Ammon's horn (tissue), 1 donor: ENCODE measurements at regions not wholly inside any gene's neighbourhood (a gene's known extent, or its start where the extent isn't known, plus 50 kb on each side); places are given as distances from the start of the nearest gene placed in this dataset.
"Not testable (repeated sequence)": the region's sequence is repeated elsewhere in the genome, so short reads cannot be mapped to it uniquely, and the experiment has no call there.

Source experiments
- DNase-seq: peaks from one replicate; pipeline ENCODE4 v3.0.0-alpha.2; 2016; ENCODE audit warnings: low spot score

DNA sequence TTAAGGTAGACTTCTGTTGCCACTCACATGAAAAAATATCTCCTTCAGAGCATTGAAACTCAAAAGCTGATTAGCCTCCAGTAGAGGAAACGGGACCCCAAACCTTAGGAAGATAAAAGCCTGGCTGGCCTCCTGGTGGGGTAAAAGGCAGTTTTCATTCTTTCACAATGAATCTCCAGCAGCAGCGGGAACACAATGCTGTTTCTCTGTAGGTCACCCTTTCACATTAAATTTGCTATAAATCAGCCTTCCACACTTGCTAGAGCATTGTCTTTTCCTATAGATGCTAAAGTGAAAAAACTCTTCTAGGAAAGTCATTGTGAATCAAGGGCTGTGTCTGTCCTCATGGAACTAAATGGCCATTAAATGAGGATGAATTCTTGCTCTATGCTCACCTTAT, 207.3 kb upstream of the MAGEB2 start:
- DNase-seq: no peak

DNA sequence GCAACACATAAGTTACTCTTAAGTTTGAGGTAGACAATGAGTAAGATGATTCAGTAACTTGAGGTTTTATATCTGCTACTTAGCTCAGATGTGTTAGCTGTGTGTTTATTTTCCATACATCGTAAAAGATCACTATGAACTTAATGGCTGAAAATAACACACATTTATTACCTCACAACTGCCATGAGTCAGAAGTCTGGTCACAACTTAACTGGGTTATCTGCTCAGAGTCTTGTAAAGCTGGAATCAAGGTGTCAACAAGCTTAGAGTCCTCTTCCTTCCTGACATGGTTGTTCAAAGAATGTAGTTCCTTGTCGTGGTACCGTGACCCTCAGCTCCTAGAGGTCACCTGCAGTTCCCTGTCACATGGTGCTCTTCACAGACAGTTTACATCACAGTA, 204.9 kb upstream of the MAGEB2 start:
- DNase-seq: no peak

DNA sequence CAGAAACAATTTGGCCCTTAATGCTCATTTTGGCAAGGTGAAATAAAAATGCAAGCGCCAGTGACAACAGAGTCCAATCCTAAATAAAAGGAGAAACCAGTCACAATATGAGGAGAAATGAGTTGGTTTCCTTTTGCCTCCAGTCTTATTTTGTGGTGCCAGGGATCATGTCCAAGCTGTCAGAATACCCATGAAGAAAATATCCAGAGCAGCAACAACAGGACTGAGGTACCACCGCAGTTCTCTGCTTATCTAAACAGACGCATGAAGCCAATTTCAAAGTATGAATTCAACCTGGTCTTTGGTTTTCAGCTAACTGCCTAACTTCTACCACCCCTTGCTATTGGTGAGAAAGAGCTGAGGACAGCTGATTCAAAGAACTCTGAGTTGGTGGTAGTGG, 199.9 kb upstream of the MAGEB2 start:
- DNase-seq: no peak

DNA sequence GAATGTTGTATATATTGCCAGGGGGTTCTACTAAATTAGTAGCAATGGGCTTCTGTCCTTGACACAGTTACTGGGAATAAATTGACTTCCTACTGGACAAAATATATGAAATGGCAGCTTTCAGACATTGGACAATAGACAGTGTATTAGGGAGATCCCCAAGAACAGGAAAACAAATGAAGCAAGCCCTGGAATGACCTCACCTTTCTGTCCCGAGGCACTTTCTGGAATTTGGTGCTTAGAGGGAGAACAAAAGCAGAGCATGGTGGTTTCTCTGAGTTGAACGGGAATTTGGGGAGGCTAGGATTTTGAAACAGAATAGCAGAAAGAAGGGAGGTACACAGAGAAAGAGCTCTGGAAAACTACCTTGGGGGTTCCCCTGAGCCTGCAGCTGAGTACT, 187.7 kb upstream of the MAGEB2 start:
- DNase-seq: no peak

DNA sequence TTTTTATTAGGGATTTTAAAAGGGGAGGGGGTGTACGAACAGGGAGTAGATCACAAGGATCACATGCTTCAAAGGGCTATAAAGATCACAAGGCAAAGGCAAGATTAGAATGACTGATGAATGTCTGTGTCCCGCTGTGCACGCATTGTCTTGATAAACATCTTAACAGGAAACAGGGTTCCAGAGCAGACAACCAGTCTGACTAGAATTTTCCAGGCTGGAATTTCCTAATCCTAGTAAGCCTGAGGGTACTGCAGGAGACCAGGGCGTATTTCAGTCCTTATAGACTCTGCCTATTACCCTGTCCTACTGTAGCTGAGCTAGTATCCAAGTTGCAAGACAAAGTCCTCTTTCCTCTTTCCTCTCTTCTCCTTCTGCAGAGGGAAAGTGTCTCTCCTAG, 179.0 kb upstream of the MAGEB2 start:
- not testable (repeated sequence) for DNase-seq

DNA sequence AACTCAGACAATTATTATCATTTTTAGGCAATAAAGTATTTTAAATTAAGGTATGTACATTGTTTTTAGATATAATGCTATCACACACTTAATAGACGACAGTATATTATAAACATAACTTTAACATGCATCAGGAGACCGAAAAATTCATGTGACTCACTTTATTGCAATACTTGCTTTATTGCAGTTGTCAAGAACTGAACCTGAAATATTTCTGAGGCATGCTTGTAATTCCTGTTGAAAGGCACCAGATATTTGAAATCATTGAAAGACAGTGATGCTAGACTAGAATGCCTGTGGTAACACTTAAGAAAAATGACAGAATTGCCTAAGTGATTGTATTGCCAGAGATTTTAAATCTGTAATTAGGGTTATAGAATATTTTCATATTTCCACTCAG, 175.6 kb upstream of the MAGEB2 start:
- DNase-seq: no peak

DNA sequence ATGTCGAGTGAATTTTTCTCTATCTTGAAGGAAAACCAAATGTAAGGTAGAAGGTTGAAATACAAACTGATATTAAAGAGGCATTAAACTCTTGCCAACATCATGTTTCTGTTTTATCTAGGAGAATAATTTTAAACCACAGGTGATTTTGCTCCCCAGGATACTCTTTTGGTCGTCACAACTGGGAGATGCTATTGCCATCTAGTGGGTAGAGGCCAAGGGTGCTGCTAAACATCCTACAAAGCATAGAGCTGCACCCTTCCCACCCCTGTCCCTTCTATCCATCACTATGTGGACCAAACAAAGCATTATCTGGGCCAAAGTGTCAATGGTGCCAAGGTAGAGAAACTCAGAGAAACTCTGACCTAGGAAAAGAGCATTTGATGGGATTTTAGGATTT, 154.6 kb upstream of the MAGEB2 start:
- DNase-seq: peak; percentile 20

DNA sequence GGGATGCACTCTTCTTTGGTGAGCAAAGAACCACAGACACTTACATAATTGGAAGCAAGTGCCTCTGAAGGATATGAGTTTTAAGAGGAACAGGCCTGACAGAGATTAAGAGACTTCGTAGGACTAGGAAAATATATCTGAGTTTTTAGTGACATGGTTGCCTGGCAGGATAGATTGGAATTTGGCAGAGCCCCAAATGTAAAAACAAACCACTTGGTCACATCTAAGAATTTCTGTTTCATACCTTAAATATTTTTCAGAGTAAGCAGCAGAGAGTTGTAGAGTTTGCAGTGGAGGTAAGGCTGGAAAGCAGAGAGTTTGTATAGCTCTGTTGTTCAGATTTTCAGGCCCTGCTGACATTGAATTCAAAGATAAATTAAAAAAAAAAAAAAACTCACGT, 150.1 kb upstream of the MAGEB2 start:
- no peak for DNase-seq

DNA sequence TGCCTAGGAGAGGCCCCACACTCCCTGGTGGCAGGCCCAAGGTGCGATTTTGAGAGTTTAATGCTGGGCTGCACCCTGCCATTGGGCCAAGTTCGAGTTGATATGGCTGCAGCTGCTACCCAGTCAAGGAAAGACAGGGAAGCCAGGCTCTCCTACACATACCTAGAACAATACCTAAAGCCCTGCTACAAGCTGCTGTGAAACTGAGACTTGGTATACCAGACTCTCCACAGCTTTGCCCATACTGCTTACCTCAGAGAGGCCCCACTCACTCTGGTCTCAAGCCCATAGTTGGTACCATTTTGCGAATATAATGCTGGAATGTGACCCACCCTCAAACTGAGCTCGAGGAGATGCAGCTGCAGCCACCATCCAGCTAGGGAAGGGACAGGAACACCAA, 147.7 kb upstream of the MAGEB2 start:
- DNase-seq: no peak

DNA sequence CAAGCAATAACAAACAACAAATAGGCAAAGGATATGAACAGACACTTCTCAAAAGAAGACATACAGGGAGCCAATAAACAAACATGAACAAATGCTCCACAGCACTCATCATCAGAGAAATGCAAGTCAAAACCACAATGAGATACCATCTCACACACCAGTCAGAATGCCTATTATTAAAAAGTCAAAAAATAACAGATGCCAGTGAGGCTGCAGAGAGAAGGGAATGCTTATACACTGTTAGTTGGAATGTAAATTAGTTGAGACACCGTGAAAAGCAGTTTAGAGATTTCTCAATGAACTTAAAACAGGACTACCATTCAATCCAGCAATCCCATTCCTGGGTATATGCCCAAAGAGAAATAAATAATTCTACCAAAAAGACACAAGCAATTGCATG, 129.8 kb upstream of the MAGEB2 start:
- no peak for DNase-seq

DNA sequence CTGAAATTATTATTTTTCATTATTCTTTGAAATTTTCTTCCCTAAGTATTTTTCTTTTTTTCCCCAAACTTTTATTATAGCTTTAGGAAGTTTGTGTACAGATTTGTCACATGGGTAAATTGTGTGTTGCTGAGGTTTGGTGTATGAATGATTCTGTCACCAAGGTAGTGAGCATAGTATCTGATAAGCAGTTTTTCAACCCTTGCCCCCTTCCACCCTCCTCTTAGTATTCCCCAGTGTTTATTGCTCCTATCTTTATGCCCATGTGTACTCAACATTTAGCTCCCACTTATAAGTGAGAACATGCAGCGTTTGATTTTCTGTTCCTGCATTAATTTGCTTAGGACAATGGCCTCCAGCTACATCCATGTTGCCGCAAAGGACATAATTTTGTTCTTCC, 103.9 kb upstream of the MAGEB2 start:
- DNase-seq: no peak

DNA sequence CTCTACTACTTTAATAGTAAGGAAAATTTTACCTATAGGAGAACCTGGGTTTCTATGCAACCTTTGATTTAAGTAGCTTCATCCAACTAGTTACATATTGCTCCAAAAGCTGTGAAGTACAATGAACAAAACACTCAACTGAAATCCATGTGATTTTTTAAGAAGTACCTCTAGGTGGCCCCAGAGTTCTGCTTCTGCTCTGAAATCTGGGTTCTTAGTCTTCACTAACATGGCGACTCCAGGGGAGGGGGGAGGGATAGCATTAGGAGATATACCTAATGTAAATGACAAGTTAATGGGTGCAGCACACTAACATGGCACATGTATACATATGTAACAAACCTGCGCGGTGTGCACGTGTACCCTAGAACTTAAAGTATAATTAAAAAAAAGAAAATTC, 73.4 kb upstream of the MAGEB2 start:
- DNase-seq: peak; percentile 1

DNA sequence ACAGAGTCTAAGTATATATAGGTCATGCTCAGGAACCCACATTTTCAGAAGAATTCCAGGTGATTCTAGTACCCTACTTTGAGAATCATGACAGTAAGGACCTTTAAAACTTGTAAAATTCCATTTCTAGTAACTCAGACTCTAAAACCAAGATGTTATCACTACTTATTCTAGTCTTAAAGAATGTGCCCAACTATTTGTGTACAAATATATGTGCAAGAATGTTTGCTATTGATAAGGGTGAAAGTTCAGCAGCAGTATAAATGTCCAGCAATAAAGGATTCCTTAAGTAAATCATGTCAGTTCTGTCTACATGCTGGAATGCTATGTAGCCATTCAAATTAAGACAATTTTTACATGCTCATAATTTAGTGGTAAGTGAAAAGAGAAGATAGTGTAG, 71.1 kb upstream of the MAGEB2 start:
- DNase-seq: no peak

DNA sequence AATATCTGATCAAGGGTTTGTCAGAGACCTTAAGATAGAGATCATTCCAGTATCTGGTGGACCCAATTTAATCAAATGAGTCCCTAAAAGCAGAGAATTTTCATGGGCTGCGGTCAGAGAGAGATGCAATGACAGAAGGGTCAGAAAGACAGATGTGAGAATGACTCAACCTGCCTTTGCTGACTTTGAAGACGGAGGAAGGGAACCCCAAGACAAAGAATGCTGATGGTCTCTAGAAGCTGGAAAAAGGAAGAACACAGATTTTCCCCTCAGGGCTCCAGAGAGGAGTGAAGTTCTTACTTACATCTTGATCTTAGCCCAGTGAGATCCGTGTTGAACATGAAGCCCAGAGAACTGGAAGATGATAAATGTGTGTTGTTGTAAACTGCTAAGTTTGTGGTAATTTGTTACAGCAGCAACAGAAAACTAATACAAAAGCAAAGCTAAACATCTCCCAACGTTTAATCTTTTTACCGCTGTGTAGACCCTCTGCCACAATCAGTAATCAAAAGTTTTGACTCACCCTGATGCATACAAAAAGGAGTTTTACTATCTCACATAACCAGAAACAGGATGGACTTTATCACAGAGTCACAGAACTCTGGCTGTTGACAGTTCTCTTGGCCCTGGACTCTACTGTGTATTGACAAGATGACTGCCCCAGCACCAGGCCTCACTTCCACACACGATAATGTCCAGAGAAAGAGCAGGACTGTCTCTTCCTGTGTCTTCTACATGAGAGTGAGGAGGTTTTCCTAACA, 70.2 kb upstream of the MAGEB2 start:
- DNase-seq: no peak

DNA sequence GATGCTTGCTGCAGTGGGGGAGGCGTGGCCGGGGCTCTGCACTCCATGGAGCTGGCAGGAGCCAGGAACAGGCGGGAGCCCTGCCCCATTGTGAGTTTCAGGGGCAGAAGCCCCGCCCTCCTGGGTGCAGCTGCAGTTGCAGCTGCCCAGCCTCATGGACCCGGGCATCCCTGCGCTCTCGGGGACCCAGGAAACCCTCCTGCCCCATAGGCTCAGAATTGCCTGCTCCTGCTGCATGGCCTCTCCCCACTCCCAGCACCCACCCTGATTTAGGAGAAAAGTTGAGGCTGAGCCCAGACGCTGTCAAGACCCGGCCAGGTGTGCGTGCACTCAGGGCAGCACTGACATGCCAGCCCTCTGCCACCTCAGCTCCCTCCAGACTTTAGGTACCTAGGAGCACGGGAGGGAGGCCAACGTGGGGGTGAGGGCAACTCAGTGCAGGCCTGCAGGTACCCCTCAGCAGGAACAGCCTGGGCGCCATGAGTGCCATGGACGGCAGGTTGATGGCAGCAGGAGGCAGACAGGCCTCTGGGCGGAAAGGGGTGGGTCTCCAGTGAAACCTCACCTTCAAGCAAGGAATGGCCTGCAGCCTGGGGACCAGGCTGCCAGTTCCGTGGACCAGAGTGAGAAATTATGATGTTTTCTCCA, 67.2 kb upstream of the MAGEB2 start:
- no peak for DNase-seq

DNA sequence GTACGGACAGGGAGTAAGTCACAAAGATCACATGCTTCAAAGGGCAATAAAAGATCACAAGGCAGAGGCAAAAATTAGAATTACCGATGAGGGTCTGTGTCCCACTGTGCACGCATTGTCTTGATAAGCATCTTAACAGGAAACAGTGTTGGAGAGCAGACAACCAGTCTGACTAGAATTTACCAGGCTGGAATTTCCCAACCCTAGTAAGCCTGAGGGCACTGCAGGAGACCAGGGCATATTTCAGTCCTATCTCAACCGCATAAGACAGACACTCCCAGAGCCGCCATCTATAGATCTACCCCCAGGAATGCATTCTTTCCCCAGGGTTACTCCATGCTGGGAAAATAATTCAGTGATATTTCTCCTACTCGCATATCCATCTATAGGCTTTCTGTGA, 66.2 kb upstream of the MAGEB2 start:
- DNase-seq: not testable (repeated sequence)

DNA sequence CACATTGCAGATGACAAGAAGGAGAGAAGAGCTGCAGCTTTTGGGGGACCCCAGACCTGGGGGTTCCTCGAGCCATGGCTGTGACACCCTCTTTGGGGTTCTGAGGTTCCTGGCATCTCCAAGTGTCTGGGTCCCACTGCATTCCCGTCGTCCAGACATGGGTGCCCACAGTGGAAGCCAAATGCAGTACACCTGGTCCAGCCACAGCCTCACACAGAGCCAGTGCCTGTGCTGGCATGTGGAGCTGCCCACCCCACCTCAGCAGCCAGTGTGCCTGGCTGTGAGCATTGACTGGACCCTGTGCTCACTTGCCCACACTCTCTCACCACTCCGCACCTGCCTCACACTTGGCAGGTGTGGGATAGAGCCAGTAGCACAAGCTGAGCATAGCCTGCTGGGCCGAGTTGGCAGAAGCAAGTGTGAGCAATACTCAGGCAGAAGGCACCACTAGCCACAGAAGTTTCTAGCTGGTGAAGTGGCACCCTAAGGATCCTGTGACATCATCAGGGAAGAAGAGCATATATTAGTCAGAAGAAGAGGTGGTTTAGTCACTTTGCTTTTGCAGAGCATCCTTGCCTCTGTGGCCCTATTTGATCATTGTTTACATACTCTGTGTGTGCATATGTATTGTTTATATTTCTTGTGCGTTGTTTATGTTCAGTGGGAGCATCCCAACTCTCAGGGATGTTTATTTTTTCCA, 65.0 kb upstream of the MAGEB2 start:
- DNase-seq: peak; percentile 1

DNA sequence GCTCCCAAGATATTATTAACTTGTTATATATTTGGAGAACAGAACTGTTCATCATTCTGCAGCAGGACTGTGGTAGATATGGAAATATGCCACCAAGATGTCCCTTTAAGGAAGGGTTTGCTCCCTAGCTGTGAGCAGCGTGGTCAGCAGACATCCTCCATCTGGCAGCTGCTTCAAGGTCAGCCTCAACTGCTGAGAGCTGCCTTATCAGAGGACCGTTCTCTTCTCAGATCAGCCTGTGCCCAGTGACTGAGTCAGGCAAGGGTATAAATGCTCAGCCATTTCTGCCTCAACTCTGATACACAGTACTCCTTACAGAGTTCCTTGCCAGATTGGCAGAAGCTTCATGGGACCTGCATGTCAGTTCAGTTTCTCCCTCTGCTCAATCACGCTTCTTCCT, 63.4 kb upstream of the MAGEB2 start:
- no peak for DNase-seq

DNA sequence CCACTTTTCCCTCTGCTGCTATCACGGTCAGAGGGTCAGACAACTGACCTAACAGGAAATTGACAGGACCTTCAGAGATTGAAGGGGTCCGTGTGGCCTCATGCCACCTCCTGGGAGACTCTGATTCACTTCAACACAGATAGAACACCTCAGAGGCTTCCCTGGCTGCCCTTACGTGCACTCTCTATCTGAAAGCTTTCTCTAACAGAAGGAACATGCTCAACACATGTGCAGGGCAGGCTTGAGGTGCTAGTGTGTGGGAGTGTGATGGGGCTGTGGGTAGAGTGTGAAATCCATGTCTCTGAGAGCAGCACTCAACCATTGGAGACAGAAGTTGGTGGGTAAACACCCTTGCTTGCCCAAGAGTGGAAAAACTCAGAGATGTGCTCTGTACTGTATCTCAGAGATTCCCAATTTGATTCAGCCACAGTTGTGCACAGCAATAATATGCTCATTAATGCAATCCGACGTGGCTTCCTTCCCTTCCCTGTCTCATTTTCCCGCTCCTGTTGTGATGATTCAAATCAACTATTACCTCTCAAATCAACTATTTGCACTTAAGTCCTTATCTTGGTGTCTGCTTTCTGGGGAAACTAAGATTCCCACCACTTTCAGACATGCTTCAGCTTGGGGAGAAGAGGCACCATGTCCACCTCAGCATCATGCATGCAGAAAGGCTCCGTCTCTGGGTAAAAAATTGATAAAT, 62.0 kb upstream of the MAGEB2 start:
- DNase-seq: no peak

DNA sequence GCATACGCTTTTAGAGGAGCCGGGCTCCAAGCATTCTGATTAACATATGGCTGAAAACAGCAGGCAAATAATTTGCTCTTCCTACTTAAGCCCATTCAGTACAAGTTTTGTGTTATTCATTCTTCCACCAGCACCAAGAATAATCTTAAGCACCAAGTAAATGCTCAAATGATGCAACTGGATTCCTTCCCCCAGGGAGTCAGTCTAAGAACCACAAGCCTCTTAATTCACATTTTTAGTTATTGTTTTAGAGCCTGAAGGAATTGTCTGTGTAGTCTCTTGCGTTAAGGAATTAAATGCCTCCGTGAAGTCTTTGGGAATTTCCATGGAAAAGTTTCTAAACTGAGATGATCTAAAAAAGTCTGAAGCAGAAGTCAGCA, 61.5 kb upstream of the MAGEB2 start:
- no peak for DNase-seq

DNA sequence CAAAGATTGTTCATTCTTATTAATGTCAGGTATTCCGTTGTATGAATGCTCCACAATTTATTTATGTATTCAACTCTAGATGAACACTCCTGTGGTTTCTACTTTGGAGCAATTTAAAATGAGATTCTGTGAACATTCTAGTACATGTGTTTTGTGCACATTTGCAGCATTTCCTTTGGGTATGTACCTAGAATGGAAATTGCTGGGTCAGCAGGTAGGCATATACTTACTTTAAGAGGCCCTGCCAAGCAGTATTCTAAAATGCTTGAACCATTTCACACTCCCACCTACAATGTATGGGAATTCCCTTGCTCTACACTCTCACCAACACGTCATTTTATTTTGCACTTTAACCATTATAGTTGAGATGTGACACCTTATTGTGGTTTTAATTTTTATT, 59.4 kb upstream of the MAGEB2 start:
- DNase-seq: no peak

DNA sequence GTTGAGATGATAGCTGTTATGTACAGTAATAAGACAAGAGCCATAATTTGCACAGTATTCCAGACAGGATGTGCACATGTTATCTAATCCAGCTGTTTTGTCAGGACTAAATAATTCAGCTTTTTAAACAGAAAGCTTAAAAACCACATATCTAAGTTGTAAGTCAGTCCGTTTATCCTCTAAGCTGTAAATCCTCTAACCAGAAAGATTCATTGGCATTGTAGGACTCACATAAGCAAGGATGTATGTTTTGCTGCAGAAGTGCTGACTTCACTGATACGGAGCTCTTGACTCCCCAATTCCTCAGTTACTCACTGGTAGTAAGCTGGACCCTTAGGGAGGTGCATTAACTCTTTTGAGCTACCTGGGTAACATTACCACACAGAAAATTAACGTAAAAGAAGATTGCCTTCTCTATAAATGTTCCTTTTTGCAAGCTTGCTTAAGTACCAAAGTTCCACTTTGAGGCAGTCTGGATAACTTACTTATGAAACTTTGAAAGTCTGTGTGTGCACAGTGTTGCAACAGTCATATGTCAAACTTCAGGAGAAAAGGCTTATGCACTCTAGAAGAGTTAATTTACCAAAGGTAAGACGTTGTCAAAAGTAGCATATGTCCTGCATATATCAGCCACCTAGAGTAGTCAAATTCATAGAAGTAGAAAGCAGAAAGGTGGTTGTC, 58.3 kb upstream of the MAGEB2 start:
- no peak for DNase-seq
